Bone marrow (tissue), 2 donors: ENCODE measurements at regions not wholly inside any gene's neighbourhood (a gene's known extent, or its start where the extent isn't known, plus 50 kb on each side); places are given as distances from the start of the nearest gene placed in this dataset.

Experiments used
- DNase-seq, 2 donors: peaks; one replicate each; lab custom pipeline; 2025; lab: John Stamatoyannopoulos, UW

DNA sequence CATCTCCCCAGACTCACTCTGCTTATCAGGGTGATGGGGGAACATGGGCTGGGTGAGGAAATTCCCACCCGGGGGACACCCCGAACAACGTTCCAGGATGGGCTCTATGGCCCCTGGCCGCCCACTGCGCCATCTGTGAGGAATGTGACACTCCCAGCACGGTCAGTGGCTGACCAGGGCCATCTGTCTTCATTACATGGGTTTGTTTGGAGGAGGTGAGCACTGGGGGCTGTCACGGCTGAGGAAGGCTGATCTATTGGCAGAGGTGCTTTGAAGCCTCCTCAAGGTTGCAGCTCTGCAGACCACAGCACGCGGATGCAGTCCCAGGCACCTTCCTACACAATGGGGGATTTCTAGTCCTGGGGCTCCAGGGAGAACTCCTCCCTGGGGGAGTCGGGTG, 214.1 kb upstream of the FOXF1 start:
- DNase-seq, result no peak

DNA sequence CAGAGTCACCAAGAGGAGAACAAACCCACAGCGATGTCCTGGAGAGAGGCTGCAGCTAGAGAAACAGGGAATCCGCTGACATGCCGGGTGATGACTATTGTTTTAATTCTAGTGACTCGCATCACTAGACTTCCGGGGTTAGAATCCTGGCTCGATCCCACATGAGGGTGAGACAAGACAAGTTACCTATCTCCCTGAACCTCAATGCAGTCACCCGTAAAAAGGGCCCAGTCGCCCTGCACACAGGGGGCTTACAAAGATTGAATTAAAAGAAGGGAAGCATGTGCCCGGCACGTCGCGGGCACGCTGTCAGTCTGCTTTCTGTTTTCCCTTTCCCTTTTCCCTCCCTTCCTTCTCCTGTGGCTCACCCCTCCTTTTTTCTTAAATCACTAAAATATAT, 212.9 kb upstream of the FOXF1 start:
- DNase-seq, result no peak

DNA sequence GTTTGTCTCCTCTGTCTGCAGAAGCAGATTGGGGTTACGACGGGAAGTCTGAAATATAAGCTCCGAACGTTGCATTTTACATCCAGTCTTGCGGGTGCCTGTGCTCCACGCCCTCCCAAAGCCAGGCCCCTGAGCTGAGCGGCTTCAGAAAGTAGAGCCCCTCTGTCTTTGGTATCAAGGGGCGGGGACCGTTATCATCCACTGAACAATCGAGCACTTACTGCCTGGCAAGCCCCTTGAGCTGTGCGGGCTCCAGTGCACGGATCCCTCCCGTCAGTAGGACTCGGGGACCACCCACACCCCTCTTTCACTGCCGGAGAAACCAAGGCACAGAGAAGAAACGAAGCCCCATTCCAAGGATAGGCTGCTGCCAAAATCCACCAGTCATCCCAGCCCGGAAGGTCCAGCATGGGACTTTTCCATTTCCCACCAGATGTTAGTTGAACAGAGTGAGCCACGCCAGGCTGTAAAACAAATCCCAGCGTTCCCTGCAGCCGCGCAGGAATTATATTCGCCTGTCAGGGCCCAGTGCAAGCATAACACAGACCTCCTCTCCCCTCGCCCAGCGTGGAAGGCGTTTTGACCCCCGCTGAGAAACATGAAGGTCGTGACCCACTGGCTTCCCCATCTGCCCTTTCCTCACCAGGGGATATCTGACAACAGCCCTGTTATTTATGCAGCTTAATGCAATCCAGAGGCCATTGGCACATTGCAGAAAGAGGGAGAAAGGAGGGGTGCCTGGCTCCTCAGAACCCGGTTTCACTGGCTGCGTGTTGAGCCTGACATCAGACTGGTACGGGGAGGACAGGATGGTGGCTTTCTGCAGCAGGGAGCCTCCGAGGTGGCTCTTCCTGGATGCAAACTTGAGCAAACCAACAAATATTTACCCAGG, 212.2 kb upstream of the FOXF1 start:
- no peak for DNase-seq

DNA sequence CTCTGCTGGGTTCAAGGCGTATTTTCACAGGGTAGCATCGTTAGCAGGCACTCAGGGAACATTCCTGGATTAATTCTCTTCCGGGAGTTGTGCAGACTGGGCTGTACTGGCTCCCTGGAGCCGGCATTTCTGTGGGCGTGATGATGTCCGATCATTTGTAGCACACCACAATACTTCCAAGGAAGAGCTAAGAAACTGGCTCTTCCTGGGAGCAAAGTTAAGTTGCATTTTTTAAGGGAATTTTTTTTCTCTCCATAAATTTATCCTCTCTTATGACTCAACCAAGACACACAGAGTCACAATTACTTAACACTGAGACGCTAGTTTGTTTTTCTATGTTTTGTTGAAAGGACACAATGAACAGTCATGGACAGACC, 211.6 kb upstream of the FOXF1 start:
- no peak for DNase-seq

DNA sequence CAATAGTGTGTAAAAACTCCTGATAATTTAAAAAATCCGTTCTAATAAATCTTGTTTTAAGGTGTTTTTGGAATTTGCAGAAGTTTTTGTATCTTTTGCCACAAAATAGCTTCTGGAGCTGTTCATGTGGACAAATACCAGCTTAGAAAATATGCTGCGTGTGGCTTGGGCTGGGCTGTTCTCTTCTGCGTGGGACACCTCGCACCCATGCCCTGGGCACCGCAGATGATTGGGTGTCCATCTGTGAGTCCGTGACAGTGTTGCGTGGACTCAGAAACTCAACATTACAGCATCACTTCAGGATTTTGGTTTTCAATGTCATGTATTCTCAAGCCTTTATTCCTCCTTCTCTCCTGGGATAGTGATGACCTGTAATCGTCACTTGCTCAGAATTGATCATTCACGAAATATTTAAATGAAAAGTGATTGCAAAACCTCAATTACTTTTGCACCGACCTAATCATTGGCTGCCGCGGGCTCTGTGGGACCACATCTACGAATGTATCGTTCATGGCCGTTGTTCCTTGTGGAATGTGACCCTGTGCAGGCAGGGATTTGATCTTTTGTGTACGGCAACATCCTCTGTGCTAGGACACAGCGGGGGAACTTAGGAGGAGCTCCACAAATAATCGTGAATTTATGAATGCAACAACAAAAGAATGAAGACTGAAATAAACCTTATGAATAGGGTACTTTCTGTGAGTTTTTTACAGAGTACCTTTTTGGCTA, 210.3 kb upstream of the FOXF1 start:
- DNase-seq, result no peak

DNA sequence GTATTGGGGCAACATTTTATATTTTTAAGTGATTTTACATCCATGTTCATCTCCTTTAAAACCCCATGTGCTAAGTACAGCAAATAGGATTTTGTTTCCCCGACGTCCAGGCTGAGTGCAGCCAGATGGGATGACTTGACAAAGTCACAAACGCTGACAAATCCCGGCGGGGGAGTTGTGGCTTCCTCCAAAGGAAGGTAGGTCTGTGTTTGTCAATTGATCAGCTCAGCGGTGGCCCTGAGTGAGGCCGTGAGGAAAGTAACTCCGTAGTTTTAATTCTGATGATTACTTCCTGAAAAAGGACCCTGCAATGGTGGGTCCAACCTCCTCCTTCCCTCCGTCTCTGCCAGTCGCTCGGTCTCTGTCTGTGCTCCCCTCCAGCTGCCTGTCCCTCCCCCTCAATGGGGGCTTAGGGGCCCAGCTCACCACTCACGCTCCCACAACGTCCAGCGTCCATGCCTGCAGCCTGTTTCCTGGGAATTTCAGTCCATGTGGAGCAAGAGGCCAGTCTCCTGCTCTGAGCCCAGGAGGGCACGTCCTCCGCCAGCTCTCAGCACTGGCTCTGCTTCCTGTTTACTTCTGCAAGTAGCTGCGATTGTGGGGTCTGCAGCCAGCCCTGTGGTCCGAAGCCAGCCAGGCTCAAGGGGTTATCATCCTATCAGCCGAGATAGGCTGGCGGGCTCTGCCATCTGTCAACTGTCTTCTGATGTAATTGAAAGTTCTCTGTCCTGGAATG, 209.4 kb upstream of the FOXF1 start:
- no peak for DNase-seq

DNA sequence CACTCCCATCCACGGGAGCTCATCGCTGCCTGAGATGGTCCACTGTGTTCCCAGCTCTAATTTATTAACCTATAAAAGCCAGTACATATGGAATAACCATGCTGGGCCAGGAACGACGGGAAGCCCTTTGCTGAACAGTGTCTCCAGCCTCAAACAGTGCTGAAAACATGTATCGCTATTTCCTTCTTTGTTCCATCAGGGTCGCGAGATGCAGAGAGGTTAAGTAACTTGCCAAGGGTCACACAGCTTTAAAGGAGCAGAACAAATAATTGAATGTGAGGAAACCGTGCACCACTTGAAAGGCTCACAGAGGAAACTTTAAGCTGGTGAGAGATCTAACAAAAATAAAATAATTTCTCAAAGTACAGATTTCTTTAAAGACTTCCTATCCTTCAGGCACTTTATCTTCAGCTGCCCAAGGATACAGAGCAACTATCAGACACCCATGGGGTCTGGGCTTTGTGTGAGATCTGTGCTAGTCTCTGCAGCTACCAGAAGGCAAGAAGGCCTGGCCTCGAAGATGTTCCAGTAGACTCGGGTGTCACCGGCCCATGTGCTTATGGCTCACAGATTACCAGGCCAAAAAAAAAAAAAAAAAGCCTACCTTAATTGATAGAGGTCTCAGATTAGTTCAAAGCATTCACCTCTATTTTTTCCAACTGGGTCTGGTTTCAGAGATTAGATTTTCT, 207.8 kb upstream of the FOXF1 start:
- DNase-seq, result no peak

DNA sequence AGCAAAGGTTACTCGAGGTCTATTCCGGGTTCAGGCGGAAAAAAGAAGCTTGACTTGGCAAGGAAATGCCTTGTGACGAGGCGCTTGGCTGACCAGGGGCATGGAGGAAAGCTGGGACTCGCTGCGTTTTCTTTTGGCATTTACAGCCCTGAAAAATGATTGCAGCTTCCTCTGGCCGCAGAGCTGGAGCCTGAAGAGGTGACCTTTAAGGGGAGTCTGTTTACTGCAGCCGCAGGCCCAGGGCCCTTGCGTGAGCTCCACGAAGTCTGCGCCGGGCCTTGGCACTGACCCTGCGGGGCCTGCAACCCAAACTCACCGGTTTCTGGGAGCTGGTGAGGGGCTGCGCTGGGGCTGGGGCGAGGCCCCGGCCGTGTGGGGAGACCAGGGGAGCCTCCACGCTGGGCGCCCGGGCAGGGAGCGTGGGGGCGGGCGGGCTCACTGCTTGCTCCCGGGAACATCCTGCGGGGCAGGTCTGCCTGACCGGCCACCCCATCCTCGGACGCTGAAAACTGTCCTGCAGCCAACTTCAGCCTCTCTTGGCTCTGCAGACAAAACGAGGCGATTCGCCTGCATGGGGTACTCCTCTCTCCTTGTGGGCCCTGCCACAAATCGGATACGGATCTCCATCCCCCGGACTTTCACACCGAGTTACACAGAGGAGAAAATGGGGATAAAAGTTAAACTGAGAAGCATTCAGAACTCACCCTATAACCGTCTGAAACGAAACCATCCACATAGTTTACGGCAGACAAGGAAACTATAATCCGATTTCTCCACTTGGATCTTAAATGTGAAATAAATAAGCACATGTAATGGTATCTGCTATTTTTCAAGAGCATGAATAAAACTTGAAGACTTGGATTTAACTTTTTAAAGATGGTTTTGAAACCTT, 206.3 kb upstream of the FOXF1 start:
- no peak for DNase-seq

DNA sequence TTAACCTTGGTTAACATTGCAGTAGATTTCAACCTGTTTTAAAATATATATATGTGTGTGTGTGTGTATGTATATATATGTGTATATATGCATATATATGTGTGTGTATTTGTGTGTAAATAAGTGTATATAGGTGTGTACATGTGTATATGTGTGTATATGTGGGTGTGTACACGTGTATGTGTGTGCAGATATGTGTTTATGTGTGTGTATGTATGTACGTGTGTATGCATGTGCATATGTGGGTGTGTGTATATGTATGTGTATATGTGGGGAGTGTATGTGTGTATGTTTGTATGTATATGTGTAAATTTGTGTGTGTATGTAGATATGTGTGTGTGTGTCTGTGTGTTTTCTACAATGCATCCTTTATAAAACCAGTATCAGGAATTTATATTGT, 205.5 kb upstream of the FOXF1 start:
- no peak for DNase-seq

DNA sequence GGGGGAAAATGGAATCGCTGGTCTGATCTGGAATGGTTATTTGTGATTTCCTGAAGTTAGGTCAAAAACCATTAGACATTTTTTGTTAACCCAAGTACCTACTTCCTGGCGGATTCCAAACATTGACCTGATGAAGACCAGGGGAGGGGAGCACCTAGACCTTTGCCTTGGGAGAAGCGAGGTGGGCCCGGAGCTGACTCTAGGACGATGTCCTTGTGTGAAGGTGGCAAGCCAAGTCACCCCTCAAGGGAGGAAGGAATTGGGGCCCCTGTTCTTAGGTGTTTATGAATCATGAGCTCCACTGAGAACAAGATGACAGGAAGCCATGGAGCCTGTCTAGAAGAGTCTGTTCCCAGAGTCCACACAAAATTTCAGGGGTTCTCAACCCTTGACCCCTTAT, 204.9 kb upstream of the FOXF1 start:
- DNase-seq, result no peak

DNA sequence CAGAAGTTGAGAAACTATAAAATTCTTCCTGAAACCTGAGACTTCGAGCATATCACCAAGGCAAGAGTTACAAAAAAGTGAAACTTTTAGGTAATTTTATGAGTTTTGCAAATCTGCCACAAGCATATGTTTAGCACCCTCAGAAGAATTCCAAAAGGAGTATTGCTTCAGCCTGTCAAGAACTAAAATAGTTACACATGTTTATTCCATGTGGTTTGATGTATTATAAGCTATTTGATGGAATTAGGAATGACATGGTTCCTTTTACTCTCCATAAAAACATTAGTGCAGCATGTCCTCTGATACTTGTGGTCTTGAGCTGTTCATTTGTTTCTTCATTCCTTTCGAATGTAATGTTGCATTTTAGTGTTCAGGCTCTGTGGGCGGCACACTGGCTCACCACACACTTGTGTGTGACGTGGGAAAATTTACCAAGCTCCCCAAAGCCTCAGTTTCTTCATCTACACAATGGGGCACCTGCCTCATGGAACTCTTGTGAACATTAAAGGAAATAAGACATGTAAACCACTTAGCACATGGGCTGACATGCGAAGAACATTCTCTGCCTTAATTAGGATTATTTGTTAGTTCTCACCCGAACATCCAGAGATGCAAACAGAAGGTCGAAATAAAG, 204.2 kb upstream of the FOXF1 start:
- DNase-seq, result no peak

DNA sequence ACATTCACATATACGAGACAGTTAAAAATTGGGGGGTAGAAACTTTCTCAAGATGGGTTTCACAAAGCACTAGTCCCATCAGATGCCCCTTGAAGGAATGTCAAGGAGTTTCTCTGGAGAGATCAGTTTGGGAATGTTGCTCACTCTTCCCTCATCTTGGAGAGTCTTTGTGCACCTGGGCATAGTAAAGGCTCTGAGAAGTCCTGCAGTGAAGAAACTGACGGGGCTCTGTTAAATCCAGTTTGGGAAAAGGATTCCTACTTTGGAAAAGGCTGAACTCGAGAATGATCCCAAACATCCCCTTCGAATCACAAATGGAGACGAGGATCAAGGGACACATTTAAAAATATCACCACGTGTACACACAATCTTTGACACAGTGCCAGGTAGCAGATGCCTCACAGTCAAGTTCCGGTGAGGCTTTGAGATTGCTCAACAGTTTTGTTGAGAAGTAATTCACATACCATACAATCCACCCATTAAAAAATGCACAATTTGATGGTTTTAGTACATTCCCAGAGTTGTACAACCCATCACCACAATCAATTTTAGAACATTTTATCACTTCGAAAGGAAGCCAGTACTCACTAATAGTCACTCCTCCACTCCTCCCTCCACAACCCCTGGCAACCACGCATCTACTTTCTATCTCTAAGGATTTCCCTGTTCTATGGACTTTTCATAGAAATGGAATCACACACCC, 203.4 kb upstream of the FOXF1 start:
- no peak for DNase-seq

DNA sequence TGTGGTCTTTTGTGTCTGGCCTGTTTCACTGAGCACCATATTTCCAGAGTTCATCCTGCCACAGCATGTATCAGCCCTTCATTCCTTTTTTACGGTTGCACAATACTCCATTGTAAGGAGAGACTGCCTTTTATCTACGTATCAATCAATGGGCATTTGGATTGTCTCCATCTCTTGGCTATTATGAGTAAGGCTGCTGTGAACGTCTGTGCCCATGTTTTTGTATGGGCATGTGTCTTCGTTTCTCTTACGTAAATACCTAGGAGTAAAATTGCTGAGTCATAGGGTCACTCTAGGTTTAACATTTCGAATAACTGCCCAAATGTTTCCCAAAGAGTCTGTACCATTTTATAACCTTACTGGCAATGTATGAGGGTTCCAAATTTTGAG, 202.8 kb upstream of the FOXF1 start:
- no peak for DNase-seq

DNA sequence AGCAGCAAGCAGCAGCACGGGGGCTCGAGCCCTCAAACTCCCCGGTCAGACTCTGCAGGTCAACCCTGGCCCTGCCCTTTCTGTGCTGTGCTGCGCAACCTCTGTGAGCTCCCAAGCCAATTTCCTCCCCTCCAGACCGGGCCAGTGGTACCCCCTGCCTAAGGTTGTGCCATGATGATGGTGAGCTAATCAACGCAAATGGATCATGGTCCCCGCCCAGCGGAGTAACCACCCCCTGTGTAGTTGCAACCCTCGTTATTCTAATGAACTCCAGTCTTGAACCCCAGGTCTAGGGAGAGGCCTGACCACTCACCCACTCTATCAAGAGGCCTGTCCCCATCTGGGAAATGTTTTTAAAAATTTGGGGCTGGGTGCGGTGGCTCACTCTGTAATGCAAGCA, 201.8 kb upstream of the FOXF1 start:
- no peak for DNase-seq

DNA sequence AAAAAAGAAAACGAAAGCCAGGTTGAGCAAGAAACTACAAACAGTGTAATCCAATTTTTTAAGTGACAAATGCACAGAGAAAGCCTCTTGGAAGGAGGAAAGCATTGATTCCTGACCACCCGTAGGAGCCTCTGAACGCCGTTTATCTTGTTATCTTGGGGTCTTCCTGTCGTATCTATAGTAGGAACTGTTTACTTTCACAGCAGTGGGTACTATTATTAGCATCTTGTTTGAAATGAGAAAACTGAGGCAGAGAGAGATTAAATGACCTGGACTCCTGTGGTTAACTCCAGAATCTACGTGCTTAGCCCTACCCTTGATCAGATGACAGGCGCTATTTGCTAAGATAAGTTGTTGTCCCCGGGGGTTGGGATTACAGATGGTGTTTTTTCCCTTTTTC, 196.7 kb upstream of the FOXF1 start:
- no peak for DNase-seq

DNA sequence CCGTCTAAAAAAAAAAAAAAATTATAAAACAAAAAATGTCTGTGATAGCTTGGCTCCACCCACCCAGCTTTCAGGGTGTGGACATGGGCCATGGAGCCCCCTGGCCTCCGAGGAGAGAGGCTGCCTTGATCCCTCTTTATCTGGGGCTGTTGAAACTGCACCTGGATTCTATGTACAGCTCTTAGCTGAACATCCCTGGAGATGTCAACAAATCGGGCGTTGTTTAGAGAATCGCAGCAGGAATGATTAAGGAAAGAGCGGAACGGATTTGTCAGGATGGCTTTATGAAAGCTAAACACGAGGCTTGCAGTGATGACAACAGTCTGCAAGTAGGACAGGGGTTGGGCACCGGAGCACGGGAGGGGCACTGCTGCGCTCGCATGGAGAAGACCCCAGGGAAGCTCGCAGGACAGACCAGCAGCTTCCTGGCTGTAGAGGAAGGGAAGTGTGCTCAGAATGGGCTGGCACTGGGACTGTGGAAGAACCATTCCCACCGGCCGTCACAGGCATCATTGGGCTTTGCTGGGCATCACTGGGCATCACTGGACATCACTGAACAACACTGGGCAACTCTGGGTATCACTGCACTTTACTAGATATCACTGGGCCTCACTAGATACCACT, 195.8 kb upstream of the FOXF1 start:
- DNase-seq, result no peak

DNA sequence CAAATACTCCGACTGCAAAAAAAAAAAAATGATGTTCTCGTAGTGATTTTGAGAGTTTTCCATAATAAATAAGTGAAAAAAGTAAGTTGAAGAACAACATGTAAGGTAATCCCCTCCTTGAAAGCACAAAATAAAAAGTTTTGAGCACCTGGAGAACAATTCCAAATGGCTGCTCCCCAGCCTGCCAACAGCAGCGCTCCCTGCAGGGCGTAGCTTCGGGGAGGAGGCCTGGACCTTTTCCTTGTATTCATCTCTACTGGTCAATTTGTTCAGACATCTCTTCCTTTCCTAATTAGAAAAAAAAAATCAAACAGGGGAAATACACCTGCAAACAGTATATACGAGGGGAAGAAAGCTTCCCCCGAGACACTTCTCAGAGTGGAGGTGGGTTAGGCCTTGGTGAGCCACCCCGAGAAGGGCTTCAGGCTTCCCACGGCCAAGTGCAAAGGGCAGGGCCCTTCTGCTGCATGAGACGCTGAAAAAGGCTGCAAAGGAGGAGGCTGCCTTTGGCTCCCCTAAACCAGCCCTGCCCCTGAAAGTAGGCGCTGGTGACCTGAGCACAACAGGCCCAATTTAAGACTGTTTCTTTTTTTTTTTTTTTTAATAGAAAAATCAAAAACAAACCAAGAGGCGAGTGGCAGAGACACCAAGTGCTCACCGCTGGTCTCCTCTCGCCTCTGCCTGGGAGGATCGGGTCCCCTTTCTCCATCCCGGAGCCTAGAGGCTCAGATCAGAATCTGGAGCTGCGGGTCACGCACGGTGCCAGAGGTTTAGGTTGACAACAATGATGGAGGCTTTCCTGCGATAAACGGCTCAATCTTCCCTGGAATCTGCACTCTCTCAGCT, 193.1 kb upstream of the FOXF1 start:
- DNase-seq, result no peak

DNA sequence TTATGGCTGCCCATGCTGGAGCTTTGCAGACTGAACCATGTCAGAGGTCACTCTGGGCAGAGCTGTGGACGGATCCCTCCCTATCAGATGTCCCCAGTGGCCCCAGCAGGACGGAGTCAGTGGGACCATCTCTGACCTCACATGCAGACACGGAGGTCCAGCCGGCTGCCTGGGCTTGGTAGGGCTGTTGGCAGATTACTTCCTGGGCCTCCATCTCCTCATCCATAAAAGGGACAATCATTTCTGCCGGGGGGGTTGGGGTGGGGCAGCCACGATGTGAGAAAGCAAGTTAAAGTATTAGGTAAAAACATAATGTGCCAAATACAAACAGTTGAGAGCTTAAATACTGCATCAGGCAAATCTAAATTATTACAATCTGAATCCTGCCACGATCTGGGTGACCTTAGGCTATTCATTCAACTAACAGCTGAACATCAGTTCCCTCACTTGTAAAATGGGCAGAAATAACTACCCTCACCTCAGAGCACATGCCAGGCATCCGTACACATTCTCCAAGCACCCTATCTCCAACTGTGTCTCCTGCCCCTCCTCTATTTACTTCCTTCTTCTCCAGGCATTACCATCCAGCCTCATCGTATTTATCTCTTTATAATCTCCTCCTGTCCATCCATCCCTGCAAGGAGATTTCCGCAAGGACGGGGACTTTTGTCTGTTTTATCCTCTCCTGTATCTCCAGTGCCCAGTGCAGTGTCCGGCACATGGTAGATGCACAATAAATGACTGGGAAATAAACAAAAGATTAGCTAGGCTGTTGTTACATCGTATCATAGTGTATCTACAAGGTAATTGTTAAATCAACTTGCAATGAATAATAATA, 192.3 kb upstream of the FOXF1 start:
- DNase-seq, result no peak
